ENCODE measurements at regions not wholly inside any gene's neighbourhood (a gene's known extent, or its start where the extent isn't known, plus 50 kb on each side); places are given as distances from the start of the nearest gene placed in this dataset.

- DNase-seq (ENCODE audit: low read depth): no peak
Measured at GRCh38 chr20:51095633-51096521, 73.0 kb upstream of the KCNG1 start.

DNA sequence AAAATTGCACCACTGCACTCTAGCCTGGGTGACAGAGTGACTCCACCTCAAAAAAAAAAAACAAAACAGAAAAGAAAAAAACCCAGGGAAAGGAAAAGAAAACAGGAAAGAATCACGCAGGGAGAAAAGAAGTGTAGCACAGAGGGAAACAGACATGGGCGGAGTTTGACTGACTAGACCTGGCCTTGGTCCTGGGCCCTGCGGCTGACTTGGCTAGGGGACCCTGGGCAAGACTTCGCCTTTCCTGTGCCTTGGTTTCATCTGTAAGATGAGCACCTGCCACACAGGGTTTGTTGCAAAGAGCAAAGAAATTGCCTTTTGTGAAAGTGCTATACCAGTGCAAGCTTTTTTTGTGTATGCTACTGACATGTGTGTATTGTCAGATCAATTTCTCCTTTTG is 71.3 kb upstream of the KCNG1 start:
- DNase-seq (ENCODE audit: low read depth): no peak

DNA sequence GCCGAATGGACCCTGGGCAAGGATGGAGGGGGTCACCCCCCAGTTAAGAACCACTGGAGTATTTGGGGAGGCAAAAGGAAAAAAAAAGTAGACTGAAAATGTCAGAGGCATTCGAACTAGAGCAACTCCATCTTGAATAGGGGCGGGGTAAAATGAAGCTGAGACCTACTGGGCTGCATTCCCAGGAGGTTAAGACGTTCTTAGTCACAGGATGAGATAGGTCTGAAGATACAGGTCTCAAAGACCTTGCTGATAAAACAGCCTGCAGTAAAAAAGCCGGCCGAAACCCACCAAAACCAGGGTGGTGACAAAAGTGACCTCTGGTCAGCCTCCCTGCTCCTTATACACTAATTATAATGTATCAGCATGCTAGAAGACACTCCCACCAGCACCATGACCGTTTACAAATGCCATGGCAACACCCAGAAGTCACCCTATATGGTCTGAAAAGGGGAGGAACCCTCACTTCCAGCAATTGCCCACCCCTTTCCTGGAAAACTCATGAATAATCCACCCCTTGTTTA is 70.4 kb upstream of the KCNG1 start:
- no peak for DNase-seq (ENCODE audit: low read depth)

DNA sequence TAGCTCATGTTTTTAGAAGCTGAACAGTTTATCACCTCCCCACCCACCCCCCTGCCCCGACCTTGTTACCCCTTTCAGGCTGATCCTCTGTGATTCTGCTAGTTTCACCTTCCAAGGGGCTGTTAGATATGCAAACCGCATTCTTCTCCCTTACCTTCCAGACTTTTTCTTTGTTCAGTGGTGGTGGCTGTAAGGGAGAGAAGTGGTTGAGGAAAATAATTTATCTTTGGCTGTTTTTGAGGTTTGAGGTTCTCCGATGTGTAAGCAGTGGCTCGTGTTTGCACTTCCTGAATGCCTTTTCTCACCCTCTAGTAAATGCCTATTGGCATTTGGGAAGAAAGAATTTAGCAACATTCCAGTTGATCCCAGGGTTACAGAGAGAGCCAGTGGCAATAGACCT is 69.4 kb upstream of the KCNG1 start:
- DNase-seq (ENCODE audit: low read depth): no peak

- DNase-seq (ENCODE audit: low read depth): no peak
Measured at GRCh38 chr20:51091406-51092195, 68.7 kb upstream of the KCNG1 start.

DNA sequence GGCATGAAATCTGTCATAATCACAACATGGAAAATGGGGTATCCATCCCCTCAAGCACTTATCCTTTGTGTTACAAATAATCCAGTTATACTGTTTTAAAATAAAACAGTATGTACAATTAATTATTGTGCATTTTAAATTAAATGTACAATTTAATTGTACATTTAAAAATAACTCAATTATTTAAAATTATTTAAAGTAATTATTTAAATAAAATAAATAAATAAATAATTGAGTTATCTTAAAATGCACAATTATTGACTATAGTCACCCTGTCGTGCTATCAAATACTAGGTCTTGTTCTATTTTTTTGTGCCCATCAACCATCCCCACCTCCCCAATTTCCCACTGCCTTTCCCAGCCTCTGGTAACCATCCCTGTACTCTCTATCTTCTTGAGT is 66.9 kb upstream of the KCNG1 start:
- DNase-seq (ENCODE audit: low read depth): no peak

GRCh38 chr20:51089272-51089781 is 66.4 kb upstream of the KCNG1 start:
- no peak for DNase-seq (ENCODE audit: low read depth)

DNA sequence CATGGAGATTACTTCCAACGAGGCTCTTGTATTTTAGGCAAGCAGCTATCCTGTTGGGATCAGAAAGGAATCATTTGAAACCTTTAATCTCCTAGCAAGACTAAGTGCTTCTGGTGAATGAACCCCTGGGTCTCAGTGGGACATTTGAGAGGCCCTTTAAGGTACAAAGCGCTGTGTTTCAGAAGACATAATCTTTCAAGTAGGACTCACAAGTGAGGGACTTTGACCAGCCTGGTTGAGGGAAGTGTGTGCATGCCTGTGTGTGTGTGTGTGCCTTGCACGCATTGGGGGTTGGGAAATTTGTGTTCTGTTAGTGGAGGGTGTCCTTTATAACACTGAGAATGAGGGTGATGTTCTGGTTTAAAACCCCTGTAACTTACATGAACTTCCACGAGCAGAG is 64.4 kb upstream of the KCNG1 start:
- no peak for DNase-seq (ENCODE audit: low read depth)

GRCh38 chr20:51085769-51086168 is 62.9 kb upstream of the KCNG1 start:
- DNase-seq (ENCODE audit: low read depth): no peak

DNA sequence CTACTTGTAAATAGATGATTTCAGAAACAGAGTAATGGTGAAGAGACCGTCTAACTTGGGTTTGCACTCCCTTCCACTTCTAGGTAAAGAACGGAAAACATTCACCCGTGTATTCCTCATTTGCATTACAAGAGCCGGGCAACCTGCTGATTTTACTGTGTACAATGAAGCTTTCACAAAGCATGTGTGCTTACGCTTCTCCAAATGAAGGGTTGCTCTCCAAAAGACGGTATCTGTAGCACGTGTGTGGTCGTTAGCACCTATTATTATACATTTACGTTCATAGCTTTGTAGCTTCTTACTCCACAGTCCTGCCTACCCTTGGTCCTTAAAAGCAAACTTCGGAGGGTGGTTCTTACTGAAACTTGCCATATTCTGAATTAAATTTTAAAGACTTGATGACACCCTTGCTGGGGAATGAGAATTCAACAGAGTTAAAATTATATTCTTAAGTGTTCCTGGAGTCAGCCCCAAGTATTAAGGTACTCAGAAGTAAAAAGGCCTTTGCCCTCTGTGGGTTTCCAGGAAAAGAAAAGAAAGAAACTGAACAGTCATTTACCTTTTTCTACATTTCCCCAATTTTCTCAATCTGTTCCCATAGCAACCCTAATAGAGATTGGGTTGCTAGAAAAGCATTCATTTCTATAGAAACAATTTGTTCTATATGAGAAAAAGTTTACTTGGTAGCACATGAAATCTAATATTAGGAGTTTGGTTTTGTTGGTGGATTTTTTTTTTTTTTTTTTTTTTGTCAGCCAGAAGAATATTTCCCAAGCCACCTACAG is 61.9 kb upstream of the KCNG1 start:
- DNase-seq (ENCODE audit: low read depth): no peak

GRCh38 chr20:51083447-51083846 is 60.5 kb upstream of the KCNG1 start:
- DNase-seq (ENCODE audit: low read depth): no peak

- no peak for DNase-seq (ENCODE audit: low read depth)
Measured at GRCh38 chr20:51082988-51083387, 60.1 kb upstream of the KCNG1 start.

GRCh38 chr20:51080516-51080915 is 57.6 kb upstream of the KCNG1 start:
- DNase-seq (ENCODE audit: low read depth): no peak

- DNase-seq (ENCODE audit: low read depth): no peak
Measured at GRCh38 chr20:51079488-51079887, 56.6 kb upstream of the KCNG1 start.

DNA sequence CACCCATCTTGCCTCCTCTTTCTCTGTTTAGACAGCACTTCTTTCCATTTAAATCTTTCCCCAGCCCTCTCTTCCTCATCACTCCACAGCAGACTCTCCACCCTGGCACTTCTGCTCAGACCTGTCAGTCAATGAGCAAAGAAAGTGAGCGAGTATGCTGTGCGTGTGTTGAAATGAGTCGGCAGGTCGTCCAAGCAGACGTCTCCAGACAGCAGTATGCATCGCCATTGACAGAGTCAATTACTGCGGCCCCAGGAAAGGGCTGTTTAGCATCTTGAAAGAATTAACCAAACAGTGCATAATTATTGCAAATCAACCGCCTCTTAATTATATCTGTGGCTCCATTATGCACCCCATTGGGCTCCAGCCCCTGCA is 54.8 kb upstream of the KCNG1 start:
- no peak for DNase-seq (ENCODE audit: low read depth)

DNA sequence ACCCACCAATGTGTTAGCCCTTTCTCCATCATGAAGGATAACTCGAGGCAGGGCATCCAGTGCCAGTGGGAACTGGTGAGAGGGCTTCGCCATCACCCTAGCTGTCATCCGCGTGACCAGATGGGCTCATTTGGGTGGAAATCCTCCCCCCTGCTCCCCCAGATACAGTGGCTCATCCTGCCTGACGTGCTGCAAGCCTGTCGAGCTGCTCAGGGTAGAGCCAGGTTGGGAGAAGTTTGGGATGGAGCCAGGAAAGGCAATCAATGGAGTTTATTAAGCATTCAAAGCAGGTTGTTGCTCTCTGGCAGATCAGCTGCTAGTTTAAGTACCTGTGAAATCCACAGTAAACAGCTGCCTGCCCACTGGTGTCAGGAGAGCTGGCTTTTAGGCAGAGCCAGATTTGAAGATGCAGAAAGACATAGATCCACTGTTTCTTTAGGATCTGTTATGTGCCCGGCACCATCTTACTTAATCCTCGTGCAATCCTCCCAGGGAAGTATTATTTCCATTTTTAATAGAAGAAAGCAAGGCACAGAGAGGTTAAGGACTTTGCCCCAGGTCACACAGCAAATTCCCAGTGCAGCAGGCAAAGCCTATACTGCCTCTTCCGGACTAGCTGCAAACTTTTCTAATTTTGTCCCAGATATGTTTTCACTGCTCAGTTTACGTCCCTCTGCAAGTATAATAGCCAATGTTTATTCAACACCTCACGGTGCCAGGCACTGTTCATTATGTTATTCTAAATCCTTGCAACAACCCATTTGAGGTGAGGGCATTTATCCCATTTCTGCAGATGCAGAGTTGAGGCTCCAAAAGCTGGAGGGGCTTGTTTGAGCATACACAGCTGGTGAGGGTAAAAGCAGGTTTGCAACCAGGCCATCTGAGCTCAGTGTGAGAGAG is 54.1 kb upstream of the KCNG1 start:
- DNase-seq (ENCODE audit: low read depth): no peak

GRCh38 chr20:51074062-51074461 is 51.2 kb upstream of the KCNG1 start:
- DNase-seq (ENCODE audit: low read depth): no peak

Data from activated T-cell treated with anti-CD3 and anti-CD28 coated beads for 48 hours (primary cell).